ENCODE measurements at regions not wholly inside any gene's neighbourhood (a gene's known extent, or its start where the extent isn't known, plus 50 kb on each side); places are given as distances from the start of the nearest gene placed in this dataset.

GRCh38 chr3:39000008-39000450, 51.7 kb downstream of the SCN11A start:
- no CpG with 5 or more reads among the region's 1 CpG for WGBS (ENCODE audit: insufficient coverage)
- Mint-ChIP-seq H3K4me1 (no peaks in the 10 kb centered on the region), H3K4me3 (no peak overlapping the region), H3K9me3 (ENCODE audit: insufficient read depth) (peaks cover 3% of the 10 kb centered on the region), H3K27ac (no peak overlapping the region), H3K27me3 (peaks cover 27% of the 10 kb centered on the region)
- TF ChIP-seq, protein P1, sequence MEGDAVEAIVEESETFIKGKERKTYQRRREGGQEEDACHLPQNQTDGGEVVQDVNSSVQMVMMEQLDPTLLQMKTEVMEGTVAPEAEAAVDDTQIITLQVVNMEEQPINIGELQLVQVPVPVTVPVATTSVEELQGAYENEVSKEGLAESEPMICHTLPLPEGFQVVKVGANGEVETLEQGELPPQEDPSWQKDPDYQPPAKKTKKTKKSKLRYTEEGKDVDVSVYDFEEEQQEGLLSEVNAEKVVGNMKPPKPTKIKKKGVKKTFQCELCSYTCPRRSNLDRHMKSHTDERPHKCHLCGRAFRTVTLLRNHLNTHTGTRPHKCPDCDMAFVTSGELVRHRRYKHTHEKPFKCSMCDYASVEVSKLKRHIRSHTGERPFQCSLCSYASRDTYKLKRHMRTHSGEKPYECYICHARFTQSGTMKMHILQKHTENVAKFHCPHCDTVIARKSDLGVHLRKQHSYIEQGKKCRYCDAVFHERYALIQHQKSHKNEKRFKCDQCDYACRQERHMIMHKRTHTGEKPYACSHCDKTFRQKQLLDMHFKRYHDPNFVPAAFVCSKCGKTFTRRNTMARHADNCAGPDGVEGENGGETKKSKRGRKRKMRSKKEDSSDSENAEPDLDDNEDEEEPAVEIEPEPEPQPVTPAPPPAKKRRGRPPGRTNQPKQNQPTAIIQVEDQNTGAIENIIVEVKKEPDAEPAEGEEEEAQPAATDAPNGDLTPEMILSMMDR (IDR thresholded peaks at IDR 0.05) = peak; percentile 69
- TF ChIP-seq EZH2 (IDR thresholded peaks at IDR 0.05; ENCODE audit: borderline replicate concordance, insufficient read depth, low read depth, low read length, poor library complexity, severe bottlenecking) = no peak
- no peak overlapping the region for H3K4me2 ChIP-seq (replicated peaks; ENCODE audit: low read depth, low read length, poor library complexity, severe bottlenecking)
- DNase-seq (peak; percentile 48), ATAC-seq (ENCODE audit: low read depth) (peak; percentile 39)
- ChIA-PET CTCF (interaction anchor here (0.7 to 3.1 kb wide), 11 partner anchors 10 to 504 kb away, joined by 3 to 22 read pairs (median 4); partner anchors contain the start of gene EXOG), POLR2A (no interaction called here)
- intact Hi-C loops (cut with micrococcal nuclease) = loop anchor here (1.0 kb wide), 1 partner anchor 479 kb away; no protein-coding TSS in a partner anchor
- H3K9me3 ChIP-seq (ENCODE audit: control extremely low read depth in 1 of 3, control insufficient read depth in 2 of 3, insufficient read depth in 1 of 3, low read length in 2 of 3) = no peaks in the 10 kb centered on the region
- no peaks in the 10 kb centered on the region for H4K20me1 ChIP-seq (ENCODE audit: control insufficient read depth, insufficient read depth, low read length, poor library complexity, severe bottlenecking)
- H3K27me3 ChIP-seq (replicated peaks in 1 of 4; ENCODE audit: control extremely low read depth in 1 of 4, control insufficient read depth in 3 of 4, insufficient read depth in 4 of 4, low read length in 3 of 4) = no peaks in the 10 kb centered on the region
- no peaks in the 10 kb centered on the region for H3K79me2 ChIP-seq (ENCODE audit: control insufficient read depth, insufficient read depth, low read length)
- H3K4me3 ChIP-seq (ENCODE audit: control extremely low read depth in 1 of 5, extremely low read depth in 1 of 5, insufficient read depth in 1 of 5, low read depth in 2 of 5, low read length in 4 of 5) = no peak overlapping the region
- no peak overlapping the region for H3K9ac ChIP-seq (ENCODE audit: low read length)
- no peaks in the 10 kb centered on the region for H3K4me1 ChIP-seq (ENCODE audit: control insufficient read depth in 2 of 2, insufficient read depth in 2 of 2, low read length in 2 of 2)
- no peak overlapping the region for H2AFZ ChIP-seq (ENCODE audit: insufficient read depth, low read depth, low read length, poor library complexity, severe bottlenecking)
- no peak overlapping the region for H3K27ac ChIP-seq (ENCODE audit: low read length in 2 of 2)
- no peaks in the 10 kb centered on the region for H3K36me3 ChIP-seq (replicated peaks in 1 of 2; ENCODE audit: control extremely low read depth in 1 of 2, control insufficient read depth in 1 of 2, extremely low read depth in 1 of 2, insufficient read depth in 2 of 2, low read length in 1 of 2)

DNA sequence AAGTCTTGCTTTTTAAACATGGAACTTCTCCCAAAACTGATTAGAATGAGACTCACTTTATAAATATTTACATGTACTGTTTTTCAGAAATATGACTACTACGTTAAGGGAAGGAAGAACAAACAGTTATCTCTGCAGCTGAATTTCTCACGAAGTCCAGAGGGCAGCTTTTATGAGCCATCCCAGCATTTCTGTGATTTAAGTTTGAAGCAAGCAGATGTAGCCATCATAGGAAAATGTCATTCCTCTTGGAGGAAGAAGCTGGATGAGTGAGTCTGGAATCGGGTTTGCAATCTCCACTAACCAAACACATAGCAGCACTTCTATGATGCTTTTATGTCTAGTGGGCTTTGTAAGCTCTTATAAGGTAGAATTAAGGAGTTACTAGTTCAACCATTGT, 53.7 kb downstream of the SCN11A start:
- DNase-seq (no peak), ATAC-seq (ENCODE audit: low read depth) (no peak)
- TF ChIP-seq EZH2 (IDR thresholded peaks at IDR 0.05; ENCODE audit: borderline replicate concordance, insufficient read depth, low read depth, low read length, poor library complexity, severe bottlenecking) = no peak
- TF ChIP-seq, protein P1 (IDR thresholded peaks at IDR 0.05) = no peak
- H3K4me3 ChIP-seq (ENCODE audit: control extremely low read depth in 1 of 5, extremely low read depth in 1 of 5, insufficient read depth in 1 of 5, low read depth in 2 of 5, low read length in 4 of 5) = no peak overlapping the region
- no peak overlapping the region for H3K27ac ChIP-seq (ENCODE audit: low read length in 2 of 2)
- WGBS (ENCODE audit: insufficient coverage) = 100% methylated on average over 1 of the region's 3 CpGs
- H3K4me1 Mint-ChIP-seq = no peaks in the 10 kb centered on the region
- ChIA-PET CTCF (interaction anchor here (1.0 to 3.1 kb wide), 2 partner anchors 33 to 477 kb away, joined by 3 to 22 read pairs; no protein-coding TSS in a partner anchor), POLR2A (no interaction called here)
- H3K79me2 ChIP-seq (ENCODE audit: control insufficient read depth, insufficient read depth, low read length) = no peaks in the 10 kb centered on the region
- no peaks in the 10 kb centered on the region for H3K27me3 ChIP-seq (replicated peaks in 1 of 4; ENCODE audit: control extremely low read depth in 1 of 4, control insufficient read depth in 3 of 4, insufficient read depth in 4 of 4, low read length in 3 of 4)
- H3K27me3 Mint-ChIP-seq = peaks cover 37% of the 10 kb centered on the region
- no peak overlapping the region for H3K4me2 ChIP-seq (replicated peaks; ENCODE audit: low read depth, low read length, poor library complexity, severe bottlenecking)
- H3K27ac Mint-ChIP-seq = no peak overlapping the region
- no peaks in the 10 kb centered on the region for H3K9me3 ChIP-seq (ENCODE audit: control extremely low read depth in 1 of 3, control insufficient read depth in 2 of 3, insufficient read depth in 1 of 3, low read length in 2 of 3)
- H3K36me3 ChIP-seq (replicated peaks in 1 of 2; ENCODE audit: control extremely low read depth in 1 of 2, control insufficient read depth in 1 of 2, extremely low read depth in 1 of 2, insufficient read depth in 2 of 2, low read length in 1 of 2) = no peaks in the 10 kb centered on the region
- H4K20me1 ChIP-seq (ENCODE audit: control insufficient read depth, insufficient read depth, low read length, poor library complexity, severe bottlenecking) = no peaks in the 10 kb centered on the region
- H3K9me3 Mint-ChIP-seq (ENCODE audit: insufficient read depth) = no peaks in the 10 kb centered on the region
- no peak overlapping the region for H3K9ac ChIP-seq (ENCODE audit: low read length)
- H3K4me1 ChIP-seq (ENCODE audit: control insufficient read depth in 2 of 2, insufficient read depth in 2 of 2, low read length in 2 of 2) = no peaks in the 10 kb centered on the region
- H3K4me3 Mint-ChIP-seq = no peak overlapping the region
- H2AFZ ChIP-seq (ENCODE audit: insufficient read depth, low read depth, low read length, poor library complexity, severe bottlenecking) = no peak overlapping the region
- intact Hi-C loops (cut with micrococcal nuclease) = no loop called here

Data from B cell (primary cell).